Lung (tissue), 11 donors: ENCODE measurements at regions not wholly inside any gene's neighbourhood (a gene's known extent, or its start where the extent isn't known, plus 50 kb on each side); places are given as distances from the start of the nearest gene placed in this dataset.

ENCODE experiments used
- ATAC-seq: fragments of 200-7000 bp; cut with Tn5 transposase; one replicate; pipeline ENCODE4 v1.9.1; 2020; ENCODE audit warnings: moderate number of reproducible peaks; ENCODE audit not compliant: insufficient read depth, low FRiP score
- DNase-seq, 3 donors: peaks; one replicate each; pipeline ENCODE4 v3.0.0-alpha.2; 2013 to 2017
- H3K27ac ChIP-seq, 2 donors: one replicate each; pipeline ENCODE4 v1.5.1; 2013; ENCODE audit warnings: mild to moderate bottlenecking in 2 of 2, moderate library complexity in 2 of 2, control low read depth in 1 of 2, inconsistent platforms in 1 of 2, low read depth in 1 of 2, low read length in 1 of 2
- H3K27me3 ChIP-seq, 3 donors: one replicate each; pipeline ENCODE4 v1.5.1; 2013; ENCODE audit warnings: low read length in 2 of 3; ENCODE audit not compliant: control insufficient read depth in 3 of 3, insufficient read depth in 3 of 3
- H3K36me3 ChIP-seq, 4 donors: one replicate each; pipeline ENCODE4 v1.5.1; 2013; ENCODE audit warnings: low read length in 4 of 4, mild to moderate bottlenecking in 1 of 4, moderate library complexity in 1 of 4; ENCODE audit not compliant: control insufficient read depth in 4 of 4, insufficient read depth in 4 of 4
- H3K4me1 ChIP-seq, 5 donors: one replicate each; pipeline ENCODE4 v1.5.1; 2013; ENCODE audit warnings: low read length in 5 of 5, mild to moderate bottlenecking in 2 of 5, moderate library complexity in 1 of 5; ENCODE audit not compliant: control insufficient read depth in 5 of 5, insufficient read depth in 5 of 5
- H3K4me3 ChIP-seq: one replicate; pipeline ENCODE4 v1.5.1; 2013; ENCODE audit warnings: mild to moderate bottlenecking, control low read depth, moderate library complexity
- H3K9ac ChIP-seq, 2 donors: one replicate each; pipeline ENCODE4 v1.5.1; 2013; ENCODE audit warnings: low read length in 2 of 2, control low read depth in 1 of 2; ENCODE audit not compliant: insufficient read depth in 1 of 2
- H3K9me3 ChIP-seq, 4 donors: one replicate each; pipeline ENCODE4 v1.5.1; 2013; ENCODE audit warnings: low read length in 3 of 4, mild to moderate bottlenecking in 1 of 4, moderate library complexity in 1 of 4; ENCODE audit not compliant: control insufficient read depth in 4 of 4, insufficient read depth in 3 of 4
- CTCF ChIP-seq: IDR thresholded peaks from 2 replicates; pipeline ENCODE4 v1.5.1; 2012; ENCODE audit warnings: mild to moderate bottlenecking; ENCODE audit errors: control extremely low read depth, extremely low read depth
- WGBS, 2 donors: extraction: QIAGEN DNeasy Blood & Tissue Kit; methylation state at CpG; one replicate each; pipeline ENCODE4 v1.1.7; 2013; 5-methylcytosine and 5-hydroxymethylcytosine counted together
- donor health status: control.
- donor health status: control.
- donor health status: Bipolar disorder and iron deficiency.
- donor health status: healthy.
- donor health status: DM: yes; HTN: yes; CAD: no.

GRCh38 chr15:95494971-95495541 is 835.4 kb upstream of the NR2F2 start:
- no peaks in the 10 kb centered on the region for H3K27me3 ChIP-seq
- WGBS, 2 donors = 67 to 71% methylated on average over 19 of the region's 19 CpGs
- no peaks in the 10 kb centered on the region for H3K9me3 ChIP-seq
- peaks cover 0 to 21% (median 0%) of the 10 kb centered on the region in 5 donors for H3K4me1 ChIP-seq
- H3K36me3 ChIP-seq = no peaks in the 10 kb centered on the region
- no peak for ATAC-seq
- H3K9ac ChIP-seq = no peak overlapping the region
- DNase-seq = peak; percentile 24 to 70 (median 52)
- peak overlapping the region in 1 of 2 donors; percentile 39 for H3K27ac ChIP-seq
- TF ChIP-seq CTCF = no peak
- no peak overlapping the region for H3K4me3 ChIP-seq

DNA sequence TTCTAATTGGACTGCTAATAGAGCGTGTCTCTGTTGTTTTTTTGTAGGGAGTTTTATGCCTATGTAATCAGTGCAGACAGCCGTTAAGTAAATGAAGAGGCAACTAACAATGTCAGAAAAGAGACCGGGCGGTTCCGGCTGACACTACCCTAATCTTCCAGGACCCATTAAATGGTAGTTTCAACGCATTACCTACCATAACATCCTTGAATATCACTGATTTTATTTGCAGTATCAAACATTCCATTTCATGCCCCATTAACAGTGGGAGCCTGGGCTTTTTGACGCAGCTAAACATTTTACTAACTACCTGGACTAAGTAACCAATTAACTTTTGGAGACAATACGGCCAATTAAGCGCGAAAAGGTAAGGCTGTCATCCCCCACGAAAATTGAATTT is 832.9 kb upstream of the NR2F2 start:
- H3K9me3 ChIP-seq = no peaks in the 10 kb centered on the region
- no peak overlapping the region for H3K27ac ChIP-seq
- no peak overlapping the region for H3K4me3 ChIP-seq
- DNase-seq (no peak), ATAC-seq (no peak)
- WGBS, 2 donors = 92 to 96% methylated on average over 11 of the region's 11 CpGs
- TF ChIP-seq CTCF = no peak
- H3K4me1 ChIP-seq = peaks cover 0 to 21% (median 0%) of the 10 kb centered on the region in 5 donors
- H3K36me3 ChIP-seq = no peaks in the 10 kb centered on the region
- no peak overlapping the region for H3K9ac ChIP-seq
- H3K27me3 ChIP-seq = no peaks in the 10 kb centered on the region

GRCh38 chr15:95498961-95499360 is 831.5 kb upstream of the NR2F2 start:
- Histone ChIP-seq H3K4me3 (no peak overlapping the region), H3K9ac (no peak overlapping the region), H3K36me3 (no peaks in the 10 kb centered on the region), H3K27ac (no peak overlapping the region), H3K4me1 (peaks cover 0 to 21% (median 0%) of the 10 kb centered on the region in 5 donors), H3K9me3 (no peaks in the 10 kb centered on the region), H3K27me3 (no peaks in the 10 kb centered on the region)
- DNase-seq (no peak), ATAC-seq (no peak)
- TF ChIP-seq CTCF = no peak

- ATAC-seq (no peak), DNase-seq (peak in 1 of 3 donors; percentile 11)
- no peak for TF ChIP-seq CTCF
- H3K4me3 ChIP-seq = no peak overlapping the region
- WGBS, 2 donors = 72 to 81% methylated on average over 3 of the region's 3 CpGs
- no peak overlapping the region for H3K27ac ChIP-seq
- no peak overlapping the region for H3K9ac ChIP-seq
- no peaks in the 10 kb centered on the region for H3K27me3 ChIP-seq
- peaks cover 0 to 18% (median 0%) of the 10 kb centered on the region in 5 donors for H3K4me1 ChIP-seq
- no peaks in the 10 kb centered on the region for H3K36me3 ChIP-seq
- H3K9me3 ChIP-seq = no peaks in the 10 kb centered on the region
Measured at GRCh38 chr15:95499397-95499796, 831.1 kb upstream of the NR2F2 start.
